ENCODE measurements at regions not wholly inside any gene's neighbourhood (a gene's known extent, or its start where the extent isn't known, plus 50 kb on each side); places are given as distances from the start of the nearest gene placed in this dataset.

DNA sequence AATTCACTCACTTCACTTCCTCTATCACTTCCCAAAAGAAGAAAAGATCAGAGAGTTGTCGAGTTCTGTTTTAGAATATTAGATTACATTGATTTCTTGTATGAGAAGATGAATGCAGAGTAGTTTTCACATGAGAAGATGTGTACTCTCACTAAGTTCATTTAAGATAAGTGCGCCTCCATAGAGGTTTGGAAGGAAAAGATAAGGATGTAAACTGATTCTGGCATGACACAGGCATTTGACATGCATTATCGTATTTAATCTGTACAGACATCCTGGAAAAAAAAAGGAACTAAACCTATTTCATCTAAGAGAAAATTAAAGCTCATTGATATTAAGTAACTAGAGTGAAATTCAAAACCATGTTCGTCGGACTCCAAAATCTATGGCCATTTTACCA lies 152.2 kb upstream of the CRIM1 start:
- H3K27ac ChIP-seq (replicated peaks): no peak overlapping the region
- no peak overlapping the region for H3K4me3 ChIP-seq (replicated peaks; ENCODE audit: insufficient read depth, low read length)
- no peaks in the 10 kb centered on the region for H3K27me3 ChIP-seq (ENCODE audit: insufficient read depth, poor library complexity, severe bottlenecking)
- DNase-seq (ENCODE audit: low read depth in 1 of 2, low spot score in 1 of 2): no peak
- TF ChIP-seq GABPA (IDR thresholded peaks at IDR 0.05; ENCODE audit: low read depth) (no peak), POLR2AphosphoS5 (IDR thresholded peaks at IDR 0.05; ENCODE audit: low read depth) (no peak), SPI1 (IDR thresholded peaks at IDR 0.05; ENCODE audit: borderline replicate concordance, low read depth) (no peak)
- TF ChIP-seq, protein P1, sequence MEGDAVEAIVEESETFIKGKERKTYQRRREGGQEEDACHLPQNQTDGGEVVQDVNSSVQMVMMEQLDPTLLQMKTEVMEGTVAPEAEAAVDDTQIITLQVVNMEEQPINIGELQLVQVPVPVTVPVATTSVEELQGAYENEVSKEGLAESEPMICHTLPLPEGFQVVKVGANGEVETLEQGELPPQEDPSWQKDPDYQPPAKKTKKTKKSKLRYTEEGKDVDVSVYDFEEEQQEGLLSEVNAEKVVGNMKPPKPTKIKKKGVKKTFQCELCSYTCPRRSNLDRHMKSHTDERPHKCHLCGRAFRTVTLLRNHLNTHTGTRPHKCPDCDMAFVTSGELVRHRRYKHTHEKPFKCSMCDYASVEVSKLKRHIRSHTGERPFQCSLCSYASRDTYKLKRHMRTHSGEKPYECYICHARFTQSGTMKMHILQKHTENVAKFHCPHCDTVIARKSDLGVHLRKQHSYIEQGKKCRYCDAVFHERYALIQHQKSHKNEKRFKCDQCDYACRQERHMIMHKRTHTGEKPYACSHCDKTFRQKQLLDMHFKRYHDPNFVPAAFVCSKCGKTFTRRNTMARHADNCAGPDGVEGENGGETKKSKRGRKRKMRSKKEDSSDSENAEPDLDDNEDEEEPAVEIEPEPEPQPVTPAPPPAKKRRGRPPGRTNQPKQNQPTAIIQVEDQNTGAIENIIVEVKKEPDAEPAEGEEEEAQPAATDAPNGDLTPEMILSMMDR (IDR thresholded peaks at IDR 0.05; ENCODE audit: insufficient read depth, low read length): no peak
- TF ChIP-seq, protein P2, sequence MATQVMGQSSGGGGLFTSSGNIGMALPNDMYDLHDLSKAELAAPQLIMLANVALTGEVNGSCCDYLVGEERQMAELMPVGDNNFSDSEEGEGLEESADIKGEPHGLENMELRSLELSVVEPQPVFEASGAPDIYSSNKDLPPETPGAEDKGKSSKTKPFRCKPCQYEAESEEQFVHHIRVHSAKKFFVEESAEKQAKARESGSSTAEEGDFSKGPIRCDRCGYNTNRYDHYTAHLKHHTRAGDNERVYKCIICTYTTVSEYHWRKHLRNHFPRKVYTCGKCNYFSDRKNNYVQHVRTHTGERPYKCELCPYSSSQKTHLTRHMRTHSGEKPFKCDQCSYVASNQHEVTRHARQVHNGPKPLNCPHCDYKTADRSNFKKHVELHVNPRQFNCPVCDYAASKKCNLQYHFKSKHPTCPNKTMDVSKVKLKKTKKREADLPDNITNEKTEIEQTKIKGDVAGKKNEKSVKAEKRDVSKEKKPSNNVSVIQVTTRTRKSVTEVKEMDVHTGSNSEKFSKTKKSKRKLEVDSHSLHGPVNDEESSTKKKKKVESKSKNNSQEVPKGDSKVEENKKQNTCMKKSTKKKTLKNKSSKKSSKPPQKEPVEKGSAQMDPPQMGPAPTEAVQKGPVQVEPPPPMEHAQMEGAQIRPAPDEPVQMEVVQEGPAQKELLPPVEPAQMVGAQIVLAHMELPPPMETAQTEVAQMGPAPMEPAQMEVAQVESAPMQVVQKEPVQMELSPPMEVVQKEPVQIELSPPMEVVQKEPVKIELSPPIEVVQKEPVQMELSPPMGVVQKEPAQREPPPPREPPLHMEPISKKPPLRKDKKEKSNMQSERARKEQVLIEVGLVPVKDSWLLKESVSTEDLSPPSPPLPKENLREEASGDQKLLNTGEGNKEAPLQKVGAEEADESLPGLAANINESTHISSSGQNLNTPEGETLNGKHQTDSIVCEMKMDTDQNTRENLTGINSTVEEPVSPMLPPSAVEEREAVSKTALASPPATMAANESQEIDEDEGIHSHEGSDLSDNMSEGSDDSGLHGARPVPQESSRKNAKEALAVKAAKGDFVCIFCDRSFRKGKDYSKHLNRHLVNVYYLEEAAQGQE (IDR thresholded peaks at IDR 0.05; ENCODE audit: insufficient replicate concordance, low read depth): no peak

DNA sequence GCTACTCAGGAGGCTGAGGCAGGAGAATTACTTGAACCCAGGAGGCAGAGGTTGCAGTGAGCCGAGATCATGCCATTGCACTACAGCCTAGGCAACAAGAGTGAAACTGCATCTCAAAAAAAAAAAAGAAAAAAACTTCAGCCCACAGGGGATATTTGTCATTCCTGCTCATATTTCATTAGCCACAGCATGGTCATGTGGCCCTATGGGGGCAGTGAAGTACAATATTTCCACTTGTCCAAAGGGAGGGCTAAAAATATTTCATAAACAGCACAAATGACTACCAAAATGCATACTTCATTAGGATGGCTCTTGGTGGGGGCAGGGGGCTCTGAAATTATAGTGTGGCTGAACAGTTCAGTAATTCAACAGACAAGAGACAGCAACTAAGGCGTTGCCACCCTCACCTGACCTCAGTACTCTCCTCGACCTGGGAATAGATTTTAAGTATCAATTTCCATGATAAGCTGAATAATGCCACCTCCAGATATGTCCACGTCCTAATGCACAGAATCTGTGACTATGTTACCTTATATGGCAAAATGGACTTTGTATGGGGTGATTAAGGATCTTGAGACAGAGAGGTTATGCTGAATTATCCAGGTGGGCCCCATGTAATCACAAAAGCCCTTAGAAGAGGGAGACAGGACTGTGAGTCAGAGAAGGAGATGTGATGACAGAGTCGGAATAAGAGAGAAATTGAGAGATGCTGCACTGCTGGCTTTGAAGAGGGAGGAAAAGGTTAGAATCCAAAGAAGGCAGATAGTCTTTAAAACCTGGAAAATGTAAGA lies 158.2 kb upstream of the CRIM1 start:
- no peak for TF ChIP-seq POLR2AphosphoS5 (IDR thresholded peaks at IDR 0.05; ENCODE audit: low read depth)
- TF ChIP-seq, protein P1 (IDR thresholded peaks at IDR 0.05; ENCODE audit: insufficient read depth, low read length): no peak
- no peak for TF ChIP-seq GABPA (IDR thresholded peaks at IDR 0.05; ENCODE audit: low read depth)
- no peak for TF ChIP-seq SPI1 (IDR thresholded peaks at IDR 0.05; ENCODE audit: borderline replicate concordance, low read depth)
- TF ChIP-seq, protein P2 (IDR thresholded peaks at IDR 0.05; ENCODE audit: insufficient replicate concordance, low read depth): no peak
- no peak for DNase-seq (ENCODE audit: low read depth in 1 of 2, low spot score in 1 of 2)
- Histone ChIP-seq H3K27ac (replicated peaks) (no peak overlapping the region), H3K27me3 (ENCODE audit: insufficient read depth, poor library complexity, severe bottlenecking) (no peaks in the 10 kb centered on the region), H3K4me3 (replicated peaks; ENCODE audit: insufficient read depth, low read length) (no peak overlapping the region)

DNA sequence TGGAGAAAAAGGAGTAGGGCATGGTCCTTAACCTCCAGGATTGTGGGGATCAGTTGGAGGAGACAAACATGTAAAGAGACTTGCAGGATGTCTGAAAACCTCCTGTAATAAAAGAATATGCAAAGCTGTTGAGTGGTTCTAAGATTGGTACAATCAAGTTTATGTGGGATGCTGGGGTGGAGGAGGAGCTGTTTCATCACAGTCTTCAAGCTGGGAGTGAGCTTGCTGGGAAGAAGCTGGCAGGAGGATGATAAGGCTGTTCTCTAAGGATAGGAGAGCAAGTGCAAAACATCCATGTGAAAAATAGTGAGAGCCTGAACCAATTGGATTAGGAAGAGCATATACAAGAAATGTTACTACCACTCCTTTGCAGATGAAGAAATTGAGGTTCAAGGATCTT lies 161.9 kb upstream of the CRIM1 start:
- DNase-seq (ENCODE audit: low read depth in 1 of 2, low spot score in 1 of 2): no peak
- Histone ChIP-seq H3K27me3 (ENCODE audit: insufficient read depth, poor library complexity, severe bottlenecking) (no peaks in the 10 kb centered on the region), H3K4me3 (replicated peaks; ENCODE audit: insufficient read depth, low read length) (no peak overlapping the region), H3K27ac (replicated peaks) (no peak overlapping the region)
- TF ChIP-seq, protein P1 (IDR thresholded peaks at IDR 0.05; ENCODE audit: insufficient read depth, low read length): no peak
- TF ChIP-seq GABPA (IDR thresholded peaks at IDR 0.05; ENCODE audit: low read depth) (no peak), POLR2AphosphoS5 (IDR thresholded peaks at IDR 0.05; ENCODE audit: low read depth) (no peak), SPI1 (IDR thresholded peaks at IDR 0.05; ENCODE audit: borderline replicate concordance, low read depth) (no peak)
- TF ChIP-seq, protein P2 (IDR thresholded peaks at IDR 0.05; ENCODE audit: insufficient replicate concordance, low read depth): no peak

Measured in HL-60 (cell line).